ENCODE measurements at regions not wholly inside any gene's neighbourhood (a gene's known extent, or its start where the extent isn't known, plus 50 kb on each side); places are given as distances from the start of the nearest gene placed in this dataset.

DNA sequence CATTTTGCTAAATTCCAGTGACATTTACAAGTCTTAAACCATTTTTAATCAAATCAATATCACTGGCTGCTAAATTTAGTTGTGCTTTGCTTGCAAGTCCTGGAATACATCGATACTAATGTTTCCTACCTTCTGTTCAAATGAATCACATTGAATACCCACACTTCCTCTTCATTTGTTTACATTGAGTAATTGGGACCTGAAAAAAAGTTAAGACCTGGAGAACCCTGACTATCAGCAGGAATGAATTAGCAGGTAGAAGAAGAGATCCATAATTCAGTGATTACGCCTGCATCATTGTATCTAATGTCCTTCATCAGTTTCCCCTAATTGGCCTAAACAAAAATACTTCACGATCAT is 369.3 kb downstream of the ETNK1 start:
- H3K23ac ChIP-seq (ENCODE audit: low read depth, low read length, poor library complexity): no peak overlapping the region
- H3K14ac ChIP-seq (ENCODE audit: low read length): no peak overlapping the region
- H4K91ac ChIP-seq (ENCODE audit: low read depth, low read length, poor library complexity): no peak overlapping the region
- H3K27me3 ChIP-seq (ENCODE audit: control insufficient read depth in 3 of 3, insufficient read depth in 3 of 3, low read depth in 1 of 3, low read length in 3 of 3): no peaks in the 10 kb centered on the region
- H3K9ac ChIP-seq (ENCODE audit: low read depth, low read length, poor library complexity): no peak overlapping the region
- peaks cover 0 to 16% of the 10 kb centered on the region in 2 donors for H3K9me3 ChIP-seq (replicated peaks in 1 of 2; ENCODE audit: control insufficient read depth in 2 of 2, insufficient read depth in 1 of 2, low read depth in 1 of 2, low read length in 2 of 2)
- H3K79me1 ChIP-seq (ENCODE audit: low read depth, low read length): no peaks in the 10 kb centered on the region
- H2AK5ac ChIP-seq (ENCODE audit: low read depth, low read length): no peak overlapping the region
- H2BK12ac ChIP-seq (ENCODE audit: low read length): no peak overlapping the region
- H3K18ac ChIP-seq (ENCODE audit: low read length): no peak overlapping the region
- no peak overlapping the region for H3K27ac ChIP-seq (replicated peaks; ENCODE audit: low read length)
- peaks cover 0 to 6% of the 10 kb centered on the region in 2 donors for H3K4me1 ChIP-seq (ENCODE audit: control insufficient read depth in 2 of 2, insufficient read depth in 1 of 2, low read depth in 1 of 2, low read length in 2 of 2)
- no peak overlapping the region for H2BK5ac ChIP-seq (ENCODE audit: low read length)
- WGBS, 2 donors (ENCODE audit: extremely low coverage in 2 of 2, insufficient read length in 2 of 2, insufficient replicate concordance in 1 of 2): no CpG with 5 or more reads among the region's 3 CpGs
- H2BK15ac ChIP-seq (ENCODE audit: low read length): no peak overlapping the region
- no peak for DNase-seq (ENCODE audit: low spot score)
- no peak overlapping the region for H3K4me2 ChIP-seq (ENCODE audit: insufficient read depth, low read length, poor library complexity, severe bottlenecking)
- H2BK120ac ChIP-seq (ENCODE audit: low read depth, low read length): no peak overlapping the region
- H4K8ac ChIP-seq (ENCODE audit: low read depth, low read length): no peak overlapping the region
- H2AFZ ChIP-seq (ENCODE audit: low read length): no peak overlapping the region
- H3K4me3 ChIP-seq (ENCODE audit: low read length in 2 of 2): no peak overlapping the region
- no peaks in the 10 kb centered on the region for H3K36me3 ChIP-seq (replicated peaks in 1 of 2; ENCODE audit: control insufficient read depth in 2 of 2, insufficient read depth in 2 of 2, low read length in 2 of 2)
- H3K4ac ChIP-seq (ENCODE audit: low read length): no peak overlapping the region

GRCh38 chr12:23001487-23001886 is 376.5 kb downstream of the ETNK1 start:
- no peak for DNase-seq (ENCODE audit: low spot score)
- H3K27me3 ChIP-seq (ENCODE audit: control insufficient read depth in 3 of 3, insufficient read depth in 3 of 3, low read depth in 1 of 3, low read length in 3 of 3): no peaks in the 10 kb centered on the region
- no peak overlapping the region for H2BK120ac ChIP-seq (ENCODE audit: low read depth, low read length)
- no peak overlapping the region for H3K14ac ChIP-seq (ENCODE audit: low read length)
- no peak overlapping the region for H4K8ac ChIP-seq (ENCODE audit: low read depth, low read length)
- no peak overlapping the region for H2BK5ac ChIP-seq (ENCODE audit: low read length)
- WGBS, 2 donors (ENCODE audit: extremely low coverage in 2 of 2, insufficient read length in 2 of 2, insufficient replicate concordance in 1 of 2): no CpG with 5 or more reads among the region's 3 CpGs
- H3K9ac ChIP-seq (ENCODE audit: low read depth, low read length, poor library complexity): no peak overlapping the region
- H3K4me2 ChIP-seq (ENCODE audit: insufficient read depth, low read length, poor library complexity, severe bottlenecking): no peak overlapping the region
- H4K91ac ChIP-seq (ENCODE audit: low read depth, low read length, poor library complexity): no peak overlapping the region
- no peak overlapping the region for H3K4me3 ChIP-seq (ENCODE audit: low read length in 2 of 2)
- H3K27ac ChIP-seq (replicated peaks; ENCODE audit: low read length): no peak overlapping the region
- peaks cover 7% of the 10 kb centered on the region in 2 donors for H3K4me1 ChIP-seq (ENCODE audit: control insufficient read depth in 2 of 2, insufficient read depth in 1 of 2, low read depth in 1 of 2, low read length in 2 of 2)
- no peak overlapping the region for H2AK5ac ChIP-seq (ENCODE audit: low read depth, low read length)
- no peak overlapping the region for H2BK12ac ChIP-seq (ENCODE audit: low read length)
- no peak overlapping the region for H3K4ac ChIP-seq (ENCODE audit: low read length)
- no peaks in the 10 kb centered on the region for H3K36me3 ChIP-seq (replicated peaks in 1 of 2; ENCODE audit: control insufficient read depth in 2 of 2, insufficient read depth in 2 of 2, low read length in 2 of 2)
- H3K9me3 ChIP-seq (replicated peaks in 1 of 2; ENCODE audit: control insufficient read depth in 2 of 2, insufficient read depth in 1 of 2, low read depth in 1 of 2, low read length in 2 of 2): peaks cover 0 to 16% of the 10 kb centered on the region in 2 donors
- H3K79me1 ChIP-seq (ENCODE audit: low read depth, low read length): no peaks in the 10 kb centered on the region
- no peak overlapping the region for H3K18ac ChIP-seq (ENCODE audit: low read length)
- no peak overlapping the region for H2AFZ ChIP-seq (ENCODE audit: low read length)
- no peak overlapping the region for H2BK15ac ChIP-seq (ENCODE audit: low read length)
- H3K23ac ChIP-seq (ENCODE audit: low read depth, low read length, poor library complexity): no peak overlapping the region

DNA sequence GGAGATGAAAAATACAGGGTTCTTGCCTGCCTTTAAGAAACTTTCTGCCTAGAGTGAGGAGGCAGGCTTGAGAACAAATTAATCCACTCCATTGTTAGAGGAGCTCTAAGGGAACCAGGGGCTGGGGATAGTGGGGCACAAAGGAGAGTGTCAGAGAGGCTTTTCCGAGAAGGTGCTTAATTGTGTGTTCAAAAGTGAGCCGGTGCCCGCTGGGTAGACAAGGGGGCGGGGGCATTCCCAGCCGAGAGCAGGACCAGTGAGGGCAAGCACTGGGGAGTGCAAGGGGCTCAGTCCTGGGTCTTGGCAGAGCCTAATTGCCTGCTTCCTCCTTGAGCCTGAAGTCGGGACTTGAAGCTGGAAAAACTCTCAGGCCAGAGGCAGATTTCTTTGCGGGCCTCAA is 377.4 kb downstream of the ETNK1 start:
- Histone ChIP-seq H3K27me3 (ENCODE audit: control insufficient read depth in 3 of 3, insufficient read depth in 3 of 3, low read depth in 1 of 3, low read length in 3 of 3) (no peaks in the 10 kb centered on the region), H3K4me3 (ENCODE audit: low read length in 2 of 2) (no peak overlapping the region), H3K14ac (ENCODE audit: low read length) (no peak overlapping the region), H3K9me3 (replicated peaks in 1 of 2; ENCODE audit: control insufficient read depth in 2 of 2, insufficient read depth in 1 of 2, low read depth in 1 of 2, low read length in 2 of 2) (peaks cover 0 to 16% of the 10 kb centered on the region in 2 donors), H3K27ac (replicated peaks; ENCODE audit: low read length) (peak overlapping the region; percentile 49), H2AK5ac (ENCODE audit: low read depth, low read length) (no peak overlapping the region), H3K79me1 (ENCODE audit: low read depth, low read length) (no peaks in the 10 kb centered on the region), H2BK5ac (ENCODE audit: low read length) (no peak overlapping the region), H2AFZ (ENCODE audit: low read length) (peak overlapping the region; percentile 47), H3K18ac (ENCODE audit: low read length) (peak overlapping the region; percentile 49), H3K4me1 (ENCODE audit: control insufficient read depth in 2 of 2, insufficient read depth in 1 of 2, low read depth in 1 of 2, low read length in 2 of 2) (peaks cover 7 to 12% of the 10 kb centered on the region in 2 donors), H3K4me2 (ENCODE audit: insufficient read depth, low read length, poor library complexity, severe bottlenecking) (no peak overlapping the region), H3K36me3 (replicated peaks in 1 of 2; ENCODE audit: control insufficient read depth in 2 of 2, insufficient read depth in 2 of 2, low read length in 2 of 2) (no peaks in the 10 kb centered on the region), H2BK12ac (ENCODE audit: low read length) (no peak overlapping the region), H3K23ac (ENCODE audit: low read depth, low read length, poor library complexity) (no peak overlapping the region), H4K8ac (ENCODE audit: low read depth, low read length) (no peak overlapping the region), H3K4ac (ENCODE audit: low read length) (no peak overlapping the region), H3K9ac (ENCODE audit: low read depth, low read length, poor library complexity) (no peak overlapping the region), H4K91ac (ENCODE audit: low read depth, low read length, poor library complexity) (no peak overlapping the region), H2BK15ac (ENCODE audit: low read length) (no peak overlapping the region), H2BK120ac (ENCODE audit: low read depth, low read length) (no peak overlapping the region)
- no CpG with 5 or more reads among the region's 7 CpGs for WGBS, 2 donors (ENCODE audit: extremely low coverage in 2 of 2, insufficient read length in 2 of 2, insufficient replicate concordance in 1 of 2)
- peak; percentile 12 for DNase-seq (ENCODE audit: low spot score)

- Histone ChIP-seq H2BK120ac (ENCODE audit: low read depth, low read length) (no peak overlapping the region), H3K27me3 (ENCODE audit: control insufficient read depth in 3 of 3, insufficient read depth in 3 of 3, low read depth in 1 of 3, low read length in 3 of 3) (no peaks in the 10 kb centered on the region), H4K8ac (ENCODE audit: low read depth, low read length) (no peak overlapping the region), H3K79me1 (ENCODE audit: low read depth, low read length) (no peaks in the 10 kb centered on the region), H3K9me3 (replicated peaks in 1 of 2; ENCODE audit: control insufficient read depth in 2 of 2, insufficient read depth in 1 of 2, low read depth in 1 of 2, low read length in 2 of 2) (peaks cover 0 to 4% of the 10 kb centered on the region in 2 donors), H2BK15ac (ENCODE audit: low read length) (no peak overlapping the region), H4K91ac (ENCODE audit: low read depth, low read length, poor library complexity) (no peak overlapping the region), H3K27ac (replicated peaks; ENCODE audit: low read length) (no peak overlapping the region), H3K4ac (ENCODE audit: low read length) (no peak overlapping the region), H3K14ac (ENCODE audit: low read length) (no peak overlapping the region), H3K4me2 (ENCODE audit: insufficient read depth, low read length, poor library complexity, severe bottlenecking) (no peak overlapping the region), H3K23ac (ENCODE audit: low read depth, low read length, poor library complexity) (no peak overlapping the region), H2AFZ (ENCODE audit: low read length) (no peak overlapping the region), H3K4me3 (ENCODE audit: low read length in 2 of 2) (no peak overlapping the region), H2AK5ac (ENCODE audit: low read depth, low read length) (no peak overlapping the region), H3K36me3 (replicated peaks in 1 of 2; ENCODE audit: control insufficient read depth in 2 of 2, insufficient read depth in 2 of 2, low read length in 2 of 2) (no peaks in the 10 kb centered on the region), H2BK5ac (ENCODE audit: low read length) (no peak overlapping the region), H3K4me1 (ENCODE audit: control insufficient read depth in 2 of 2, insufficient read depth in 1 of 2, low read depth in 1 of 2, low read length in 2 of 2) (peaks cover 8 to 12% of the 10 kb centered on the region in 2 donors), H2BK12ac (ENCODE audit: low read length) (no peak overlapping the region), H3K9ac (ENCODE audit: low read depth, low read length, poor library complexity) (no peak overlapping the region), H3K18ac (ENCODE audit: low read length) (no peak overlapping the region)
- no peak for DNase-seq (ENCODE audit: low spot score)
- no CpG with 5 or more reads among the region's 4 CpGs for WGBS, 2 donors (ENCODE audit: extremely low coverage in 2 of 2, insufficient read length in 2 of 2, insufficient replicate concordance in 1 of 2)
Measured at GRCh38 chr12:23004473-23005020, 379.6 kb downstream of the ETNK1 start.
